Fibroblast of lung (primary cell): ENCODE measurements at regions not wholly inside any gene's neighbourhood (a gene's known extent, or its start where the extent isn't known, plus 50 kb on each side); places are given as distances from the start of the nearest gene placed in this dataset.
"Not testable (repeated sequence)": the region's sequence is repeated elsewhere in the genome, so short reads cannot be mapped to it uniquely, and the experiment has no call there.

Source experiments
- DNase-seq, 2 donors: peaks; one replicate each; pipeline versions ENCODE4 v3.0.0 to v3.0.0-alpha.2; 2010; ENCODE audit warnings: low read depth in 2 of 2
- H2AFZ ChIP-seq: 2 replicates; pipeline ENCODE4 v1.5.1; 2012; ENCODE audit warnings: low read length, control low read depth, inconsistent platforms
- H3K27ac ChIP-seq: 2 replicates; pipeline ENCODE4 v1.5.1; 2011; ENCODE audit warnings: low read length, control low read depth; ENCODE audit not compliant: insufficient read depth
- H3K27me3 ChIP-seq: 2 replicates; pipeline ENCODE4 v1.5.1; 2011; ENCODE audit warnings: mild to moderate bottlenecking, low read length; ENCODE audit not compliant: control insufficient read depth, insufficient read depth
- H3K36me3 ChIP-seq: 2 replicates; pipeline ENCODE4 v1.5.1; 2011; ENCODE audit warnings: low read length; ENCODE audit not compliant: control insufficient read depth, insufficient read depth
- H3K4me1 ChIP-seq: 2 replicates; pipeline ENCODE4 v1.5.1; 2011; ENCODE audit warnings: low read length; ENCODE audit not compliant: control insufficient read depth, insufficient read depth; ENCODE audit errors: extremely low read depth
- H3K4me2 ChIP-seq: 2 replicates; pipeline ENCODE4 v1.5.1; 2011; ENCODE audit warnings: low read length, control low read depth; ENCODE audit not compliant: insufficient read depth; ENCODE audit errors: extremely low read depth
- H3K4me3 ChIP-seq, 4 experiments: fragments of 200-600 bp in 1 of 4; sonication (generic) in 1 of 4; replicated peaks in 1 of 4; 2 replicates each; pipeline ENCODE4 v1.5.1; 2011 to 2016; ENCODE audit warnings: low read length in 4 of 4, low read depth in 3 of 4, mild to moderate bottlenecking in 3 of 4, control low read depth in 2 of 4, inconsistent platforms in 1 of 4, mixed read lengths in 1 of 4; ENCODE audit not compliant: insufficient read depth in 1 of 4; ENCODE audit errors: control extremely low read depth in 1 of 4
- H3K79me2 ChIP-seq: 2 replicates; pipeline ENCODE4 v1.5.1; 2012; ENCODE audit warnings: mild to moderate bottlenecking, low read length, inconsistent platforms; ENCODE audit not compliant: control insufficient read depth, insufficient read depth
- H3K9ac ChIP-seq: 2 replicates; pipeline ENCODE4 v1.5.1; 2011; ENCODE audit warnings: mild to moderate bottlenecking, low read length, control low read depth; ENCODE audit not compliant: insufficient read depth
- H3K9me3 ChIP-seq: 2 replicates; pipeline ENCODE4 v1.5.1; 2012; ENCODE audit warnings: low read depth, low read length; ENCODE audit not compliant: control insufficient read depth, insufficient read depth
- H4K20me1 ChIP-seq: 2 replicates; pipeline ENCODE4 v1.5.1; 2011; ENCODE audit warnings: low read length; ENCODE audit not compliant: control insufficient read depth, insufficient read depth; ENCODE audit errors: extremely low read depth
- CTCF ChIP-seq, 2 donors: IDR thresholded peaks in 1 of 2; conservative IDR thresholded peaks in 1 of 2; 1 replicate in 1 of 2; 2 replicates in 1 of 2; pipeline ENCODE4 v1.5.1; 2011 to 2012; ENCODE audit warnings: low read length in 2 of 2, control low read depth in 1 of 2, inconsistent platforms in 1 of 2, low read depth in 1 of 2, mild to moderate bottlenecking in 1 of 2
- EZH2 ChIP-seq: IDR thresholded peaks from 2 replicates; pipeline ENCODE4 v1.5.1; 2012; ENCODE audit warnings: low read length, control low read depth, mild to moderate bottlenecking; ENCODE audit errors: missing control alignments

- DNase-seq, result no peak
- Histone ChIP-seq H3K79me2 (no peaks in the 10 kb centered on the region), H4K20me1 (no peaks in the 10 kb centered on the region), H3K4me1 (no peaks in the 10 kb centered on the region), H3K4me2 (no peak overlapping the region), H2AFZ (no peak overlapping the region), H3K4me3 (no peak overlapping the region), H3K27me3 (peaks cover 11% of the 10 kb centered on the region), H3K9me3 (no peaks in the 10 kb centered on the region), H3K36me3 (no peaks in the 10 kb centered on the region), H3K27ac (no peak overlapping the region), H3K9ac (no peak overlapping the region)
- no peak for TF ChIP-seq EZH2
- no peak for TF ChIP-seq CTCF (conservative IDR thresholded peaks at IDR 0.05 in 1 of 2, IDR thresholded peaks at IDR 0.05 in 1 of 2; ENCODE audit: low read depth in 1 of 2, low read length in 2 of 2)
Observed at GRCh38 chr7:148500978-148501377, 89.6 kb upstream of the C7orf33 start.

GRCh38 chr7:148503900-148504487, 86.6 kb upstream of the C7orf33 start:
- no peaks in the 10 kb centered on the region for H3K9me3 ChIP-seq
- H3K4me1 ChIP-seq, result no peaks in the 10 kb centered on the region
- TF ChIP-seq EZH2 (no peak), CTCF (conservative IDR thresholded peaks at IDR 0.05 in 1 of 2, IDR thresholded peaks at IDR 0.05 in 1 of 2; ENCODE audit: low read depth in 1 of 2, low read length in 2 of 2) (peak; percentile 54 to 69)
- no peak overlapping the region for H3K27ac ChIP-seq
- H3K9ac ChIP-seq, result no peak overlapping the region
- no peaks in the 10 kb centered on the region for H4K20me1 ChIP-seq
- H3K4me3 ChIP-seq, result no peak overlapping the region
- H2AFZ ChIP-seq, result no peak overlapping the region
- peaks cover 11% of the 10 kb centered on the region for H3K27me3 ChIP-seq
- H3K79me2 ChIP-seq, result no peaks in the 10 kb centered on the region
- DNase-seq, result peak; percentile 10 to 63
- no peaks in the 10 kb centered on the region for H3K36me3 ChIP-seq
- no peak overlapping the region for H3K4me2 ChIP-seq

GRCh38 chr7:148505645-148506375, 84.8 kb upstream of the C7orf33 start:
- Histone ChIP-seq H3K79me2 (no peaks in the 10 kb centered on the region), H2AFZ (no peak overlapping the region), H3K9me3 (no peaks in the 10 kb centered on the region), H3K4me1 (no peaks in the 10 kb centered on the region), H4K20me1 (no peaks in the 10 kb centered on the region), H3K4me2 (no peak overlapping the region), H3K4me3 (no peak overlapping the region), H3K27me3 (peaks cover 6% of the 10 kb centered on the region), H3K36me3 (no peaks in the 10 kb centered on the region), H3K9ac (no peak overlapping the region), H3K27ac (no peak overlapping the region)
- DNase-seq, result no peak
- TF ChIP-seq CTCF (conservative IDR thresholded peaks at IDR 0.05 in 1 of 2, IDR thresholded peaks at IDR 0.05 in 1 of 2; ENCODE audit: low read depth in 1 of 2, low read length in 2 of 2) (no peak), EZH2 (no peak)

- not testable (repeated sequence) for H3K4me1 ChIP-seq, DNase-seq, H2AFZ ChIP-seq, H3K79me2 ChIP-seq, H3K36me3 ChIP-seq, H3K4me2 ChIP-seq, H3K27me3 ChIP-seq, H3K27ac ChIP-seq, H3K9me3 ChIP-seq, H3K4me3 ChIP-seq, H3K9ac ChIP-seq, H4K20me1 ChIP-seq
Observed at GRCh38 chr7:148507064-148507573, 83.4 kb upstream of the C7orf33 start.
